Stomach smooth muscle (tissue), 2 donors: ENCODE measurements at regions not wholly inside any gene's neighbourhood (a gene's known extent, or its start where the extent isn't known, plus 50 kb on each side); places are given as distances from the start of the nearest gene placed in this dataset.
"Not testable (repeated sequence)": the region's sequence is repeated elsewhere in the genome, so short reads cannot be mapped to it uniquely, and the experiment has no call there.

ENCODE experiments used
- H3K27ac ChIP-seq: one replicate; pipeline ENCODE4 v1.7.0; 2013; ENCODE audit warnings: mild to moderate bottlenecking, low read length, inconsistent platforms
- H3K27me3 ChIP-seq, 2 donors: one replicate each; pipeline ENCODE4 v1.7.0; 2013; ENCODE audit warnings: low read length in 2 of 2; ENCODE audit not compliant: insufficient read depth in 2 of 2, control insufficient read depth in 1 of 2
- H3K36me3 ChIP-seq, 2 donors: one replicate each; pipeline ENCODE4 v1.7.0; 2013; ENCODE audit warnings: low read length in 2 of 2; ENCODE audit not compliant: control insufficient read depth in 2 of 2, insufficient read depth in 2 of 2
- H3K4me1 ChIP-seq: one replicate; pipeline ENCODE4 v1.7.0; 2013; ENCODE audit warnings: low read length; ENCODE audit not compliant: control insufficient read depth, insufficient read depth
- H3K4me3 ChIP-seq, 2 donors: one replicate each; pipeline ENCODE4 v1.7.0; 2013; ENCODE audit warnings: low read length in 2 of 2
- H3K9ac ChIP-seq, 2 donors: one replicate each; pipeline ENCODE4 v1.7.0; 2013; ENCODE audit warnings: low read length in 2 of 2, mild to moderate bottlenecking in 1 of 2
- H3K9me3 ChIP-seq, 2 donors: one replicate each; pipeline ENCODE4 v1.7.0; 2013; ENCODE audit warnings: low read length in 2 of 2; ENCODE audit not compliant: control insufficient read depth in 2 of 2
- donor health status: healthy.
- donor health status: Pancreatic carcinoma.

DNA sequence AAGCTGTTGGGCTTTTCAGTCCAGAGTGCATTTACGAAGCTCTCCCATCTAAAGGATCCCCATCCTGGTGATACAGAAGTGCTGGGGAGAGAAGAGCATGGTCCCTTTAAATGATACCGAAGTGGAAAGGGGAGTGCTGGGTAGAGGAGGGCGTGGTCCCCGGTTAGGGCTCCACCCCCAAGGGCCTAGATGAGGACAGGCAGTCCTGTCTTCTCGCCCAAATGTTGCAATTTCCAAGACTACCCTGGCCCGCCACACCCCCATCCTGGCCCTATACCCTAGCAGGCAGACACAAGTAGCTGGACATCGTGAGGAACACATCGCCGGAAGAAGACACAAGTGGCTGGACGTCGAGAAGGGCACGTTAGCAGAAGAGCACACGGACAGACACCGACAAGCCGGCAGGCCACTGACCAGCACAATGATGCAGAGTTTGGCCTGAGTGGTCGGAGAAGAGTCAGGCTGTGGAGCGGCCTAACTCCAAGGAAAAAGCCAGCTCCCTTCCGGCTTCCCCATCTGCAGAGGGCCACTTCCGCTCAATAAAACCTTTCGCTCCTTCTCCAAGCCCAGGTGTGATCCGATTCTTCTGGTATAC is 439.5 kb upstream of the NRP1 start:
- no peak overlapping the region for H3K27ac ChIP-seq
- no peak overlapping the region for H3K9ac ChIP-seq
- H3K27me3 ChIP-seq: no peaks in the 10 kb centered on the region
- no peaks in the 10 kb centered on the region for H3K9me3 ChIP-seq
- peaks cover 3% of the 10 kb centered on the region for H3K4me1 ChIP-seq
- no peaks in the 10 kb centered on the region for H3K36me3 ChIP-seq
- H3K4me3 ChIP-seq: no peak overlapping the region

DNA sequence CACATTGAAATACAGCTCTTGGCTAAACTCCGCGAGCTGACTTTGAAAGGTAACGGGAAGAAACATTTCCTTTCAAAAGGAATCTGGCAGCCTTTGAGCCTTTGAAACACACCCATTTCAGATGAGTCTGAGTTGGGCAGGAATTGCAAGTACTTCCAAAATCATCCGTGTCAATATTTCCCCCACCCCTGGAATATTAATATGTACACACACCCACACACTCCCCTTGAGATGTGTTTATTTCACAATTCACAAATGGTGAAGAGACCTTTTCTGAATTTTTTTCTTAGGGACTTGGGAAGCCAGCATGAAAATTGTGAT is 438.7 kb upstream of the NRP1 start:
- Histone ChIP-seq H3K9ac (no peak overlapping the region), H3K4me1 (peaks cover 3% of the 10 kb centered on the region), H3K27me3 (no peaks in the 10 kb centered on the region), H3K27ac (no peak overlapping the region), H3K9me3 (no peaks in the 10 kb centered on the region), H3K4me3 (no peak overlapping the region), H3K36me3 (no peaks in the 10 kb centered on the region)

GRCh38 chr10:33772370-33773252 is 438.1 kb upstream of the NRP1 start:
- Histone ChIP-seq H3K9me3 (no peaks in the 10 kb centered on the region), H3K4me3 (no peak overlapping the region), H3K27me3 (no peaks in the 10 kb centered on the region), H3K9ac (no peak overlapping the region), H3K27ac (no peak overlapping the region), H3K4me1 (peaks cover 3% of the 10 kb centered on the region), H3K36me3 (no peaks in the 10 kb centered on the region)

DNA sequence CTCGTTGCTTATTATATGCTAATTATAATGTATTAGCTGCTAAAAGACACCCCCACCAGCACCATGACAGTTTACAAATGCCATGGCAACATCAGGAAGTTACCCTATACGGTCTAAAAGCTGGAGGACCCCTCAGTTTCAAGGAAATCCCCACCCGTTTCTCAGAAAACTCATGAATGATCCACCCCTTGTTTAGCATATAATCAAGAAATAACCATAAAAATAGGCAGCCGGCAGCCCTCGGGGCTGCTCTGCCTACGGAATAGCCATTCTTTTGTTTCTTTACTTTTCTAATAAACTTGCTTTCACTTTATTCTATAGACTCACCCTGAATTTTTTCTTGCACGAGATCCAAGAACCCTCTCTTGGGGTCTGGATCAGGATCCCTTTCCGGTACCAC is 437.4 kb upstream of the NRP1 start:
- H3K4me1 ChIP-seq, H3K9me3 ChIP-seq, H3K27ac ChIP-seq, H3K9ac ChIP-seq, H3K36me3 ChIP-seq, H3K4me3 ChIP-seq, H3K27me3 ChIP-seq: not testable (repeated sequence)

DNA sequence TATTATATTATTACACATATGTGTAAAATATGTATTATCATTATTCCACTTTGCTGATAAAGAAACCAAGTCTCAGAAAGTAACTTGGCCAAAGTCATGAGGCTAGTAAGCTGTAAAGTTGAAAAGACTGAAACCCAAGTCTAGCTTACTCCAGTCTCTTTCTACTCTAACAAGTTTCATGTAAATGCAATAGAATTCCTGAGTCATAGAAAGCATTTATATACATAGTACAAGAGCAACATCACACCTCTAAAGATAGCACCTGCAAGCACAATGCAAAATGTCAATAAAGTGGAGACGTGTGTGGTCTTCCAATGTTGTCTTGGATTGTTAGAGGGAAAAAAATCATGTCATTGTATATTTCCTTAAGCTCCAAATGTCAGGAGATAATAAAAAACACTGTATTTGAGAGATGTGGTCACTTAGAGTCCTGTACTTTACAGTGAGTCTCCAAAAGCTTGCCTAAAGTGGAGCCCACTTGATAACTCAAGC is 430.3 kb upstream of the NRP1 start:
- Histone ChIP-seq H3K4me3 (no peak overlapping the region), H3K9me3 (no peaks in the 10 kb centered on the region), H3K36me3 (no peaks in the 10 kb centered on the region), H3K9ac (no peak overlapping the region), H3K27ac (no peak overlapping the region), H3K27me3 (no peaks in the 10 kb centered on the region), H3K4me1 (no peaks in the 10 kb centered on the region)

DNA sequence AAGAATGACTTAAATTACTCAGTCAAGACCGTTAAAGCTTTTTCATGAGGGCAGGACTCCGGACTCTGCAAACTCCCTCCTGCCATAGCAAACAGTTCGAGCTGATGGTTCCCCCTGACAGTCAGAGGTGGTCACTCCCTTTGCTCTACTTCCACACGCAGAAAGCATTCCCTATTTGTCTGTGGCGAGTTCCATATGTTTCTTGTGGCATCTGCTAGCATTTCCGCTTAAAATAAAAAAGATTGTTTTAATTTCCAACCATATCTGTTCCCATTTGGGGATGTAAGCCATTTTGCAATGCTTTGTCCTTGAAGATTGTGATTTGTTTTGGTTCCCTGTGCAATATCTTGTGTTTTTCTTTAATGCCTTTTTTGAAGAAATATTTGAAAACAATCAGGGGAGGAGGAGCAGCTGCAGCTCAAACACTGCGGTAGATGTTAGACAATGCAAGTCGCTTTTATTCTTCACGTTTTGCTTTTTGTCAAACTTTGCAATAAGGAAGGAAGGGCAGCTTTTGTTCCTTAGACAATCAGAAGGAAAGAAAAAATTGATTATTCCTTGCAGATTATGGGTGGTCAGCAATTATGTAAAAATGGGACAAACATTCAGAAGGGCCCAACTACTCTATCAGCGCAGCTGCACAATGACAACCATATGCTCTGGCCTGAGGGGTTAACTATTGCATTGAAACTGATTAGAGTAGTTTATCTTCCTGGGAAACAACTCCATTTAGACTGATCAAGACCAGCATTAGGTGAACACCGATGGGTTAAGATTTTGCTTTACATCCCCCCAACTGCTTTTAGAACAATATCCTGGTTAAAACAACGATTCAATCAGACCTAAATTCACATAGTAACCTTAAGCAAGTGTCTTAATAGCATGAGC is 425.8 kb upstream of the NRP1 start:
- Histone ChIP-seq H3K36me3 (no peaks in the 10 kb centered on the region), H3K27me3 (no peaks in the 10 kb centered on the region), H3K4me1 (no peaks in the 10 kb centered on the region), H3K9ac (no peak overlapping the region), H3K4me3 (no peak overlapping the region), H3K27ac (no peak overlapping the region), H3K9me3 (no peaks in the 10 kb centered on the region)

DNA sequence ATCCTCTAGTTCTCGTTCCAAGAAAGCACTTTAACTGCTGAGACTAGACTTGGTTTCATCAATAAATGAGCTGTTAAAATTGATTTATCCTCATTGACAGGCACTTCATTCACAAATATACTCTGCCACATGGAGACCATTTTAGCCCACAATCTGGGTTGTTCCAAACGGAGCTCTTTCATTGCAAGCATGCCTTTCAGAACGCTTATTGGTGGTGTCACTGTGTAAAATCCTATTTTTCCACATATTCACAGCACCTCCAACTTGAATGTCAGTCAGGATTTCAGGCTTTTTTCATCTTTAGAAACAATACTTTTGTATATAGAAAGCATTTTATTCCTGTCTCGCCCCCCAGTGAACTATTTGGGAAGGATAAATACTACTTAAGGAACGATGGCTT is 424.7 kb upstream of the NRP1 start:
- Histone ChIP-seq H3K9ac (no peak overlapping the region), H3K27me3 (no peaks in the 10 kb centered on the region), H3K27ac (no peak overlapping the region), H3K9me3 (no peaks in the 10 kb centered on the region), H3K4me3 (no peak overlapping the region), H3K4me1 (no peaks in the 10 kb centered on the region), H3K36me3 (no peaks in the 10 kb centered on the region)

DNA sequence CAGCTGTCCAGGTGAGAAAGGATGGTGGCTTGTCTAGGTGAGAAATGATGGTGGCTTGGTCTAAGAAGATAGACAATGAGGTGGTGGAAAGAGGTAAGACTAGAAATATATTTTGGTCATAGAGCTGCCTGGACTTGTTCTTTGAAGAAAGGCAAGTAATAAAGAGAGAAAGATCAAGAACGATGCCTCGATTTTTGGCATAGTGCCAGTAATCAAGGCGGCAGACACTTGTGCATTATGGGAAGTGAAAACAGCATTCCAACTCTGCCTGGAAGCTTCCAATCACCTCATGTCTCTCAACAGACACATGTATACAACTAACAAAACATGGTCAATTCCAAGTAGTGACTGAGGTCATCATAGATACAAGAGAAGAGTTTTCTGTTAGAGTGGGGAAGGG is 423.8 kb upstream of the NRP1 start:
- Histone ChIP-seq H3K9me3 (no peaks in the 10 kb centered on the region), H3K36me3 (no peaks in the 10 kb centered on the region), H3K27ac (no peak overlapping the region), H3K27me3 (no peaks in the 10 kb centered on the region), H3K4me3 (no peak overlapping the region), H3K4me1 (no peaks in the 10 kb centered on the region), H3K9ac (no peak overlapping the region)

- Histone ChIP-seq H3K9me3 (no peaks in the 10 kb centered on the region), H3K36me3 (no peaks in the 10 kb centered on the region), H3K9ac (no peak overlapping the region), H3K4me1 (no peaks in the 10 kb centered on the region), H3K4me3 (no peak overlapping the region), H3K27ac (no peak overlapping the region), H3K27me3 (no peaks in the 10 kb centered on the region)
These were observed 419.6 kb upstream of the NRP1 start for GRCh38 chr10:33754052-33754451.

- H3K36me3 ChIP-seq: no peaks in the 10 kb centered on the region
- H3K27me3 ChIP-seq: no peaks in the 10 kb centered on the region
- H3K27ac ChIP-seq: no peak overlapping the region
- H3K9ac ChIP-seq: no peak overlapping the region
- H3K9me3 ChIP-seq: no peaks in the 10 kb centered on the region
- H3K4me3 ChIP-seq: no peak overlapping the region
- no peaks in the 10 kb centered on the region for H3K4me1 ChIP-seq
These were observed 418.9 kb upstream of the NRP1 start for GRCh38 chr10:33753389-33753788.
